ENCODE measurements at regions not wholly inside any gene's neighbourhood (a gene's known extent, or its start where the extent isn't known, plus 50 kb on each side); places are given as distances from the start of the nearest gene placed in this dataset.

- TF ChIP-seq HDAC2 (IDR thresholded peaks at IDR 0.05): no peak
- TF ChIP-seq MAX (IDR thresholded peaks at IDR 0.05): no peak
Measured at GRCh38 chr3:70771426-70772147, 459.1 kb upstream of the MDFIC2 start.

All from A549 (cell line).